OCI-M2 (cell line): ENCODE measurements at regions not wholly inside any gene's neighbourhood (a gene's known extent, or its start where the extent isn't known, plus 50 kb on each side); places are given as distances from the start of the nearest gene placed in this dataset.
"Not testable (repeated sequence)": the region's sequence is repeated elsewhere in the genome, so short reads cannot be mapped to it uniquely, and the experiment has no call there.

Experiments
- DNase-seq: peaks from one replicate; lab custom pipeline; 2025; ENCODE audit not compliant: unreplicated experiment; lab: John Stamatoyannopoulos, UW

DNA sequence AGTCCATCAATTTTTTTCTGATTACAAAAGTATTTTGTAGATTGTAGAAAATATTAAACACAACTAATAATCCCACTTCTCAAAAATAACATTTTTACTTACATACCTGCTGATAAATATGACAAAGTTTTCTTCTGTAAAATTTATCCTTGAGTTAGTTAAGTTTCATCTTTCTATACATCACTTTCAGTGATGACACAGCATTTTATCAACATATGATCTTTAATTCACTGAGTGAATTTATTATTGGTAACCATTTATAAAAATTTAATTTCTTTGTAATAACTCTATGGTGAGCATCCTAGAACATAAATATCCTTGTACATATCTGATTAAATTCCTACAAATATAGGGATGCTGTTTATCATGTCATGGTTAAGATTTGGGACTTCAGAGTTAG, 385.0 kb upstream of the SLC35B3 start:
- DNase-seq = no peak

DNA sequence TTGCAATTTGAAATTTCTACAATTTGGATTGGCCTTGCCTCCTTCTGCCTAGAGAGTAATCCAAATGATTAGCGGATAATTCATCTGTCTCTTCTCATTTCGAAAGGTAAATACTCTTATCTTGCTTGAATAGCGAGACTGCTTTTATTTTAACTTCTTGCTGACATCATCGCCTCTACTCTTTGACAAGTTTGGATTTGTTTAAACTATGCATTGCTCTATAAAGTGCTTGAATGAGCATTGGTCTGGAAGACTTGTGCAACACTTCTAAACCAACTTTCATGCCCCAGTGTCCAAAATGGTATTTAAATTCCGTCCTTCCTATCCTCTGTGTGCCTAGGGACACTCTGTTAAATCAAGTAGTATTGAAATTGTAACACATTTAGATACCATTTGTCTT, 384.1 kb upstream of the SLC35B3 start:
- no peak for DNase-seq

DNA sequence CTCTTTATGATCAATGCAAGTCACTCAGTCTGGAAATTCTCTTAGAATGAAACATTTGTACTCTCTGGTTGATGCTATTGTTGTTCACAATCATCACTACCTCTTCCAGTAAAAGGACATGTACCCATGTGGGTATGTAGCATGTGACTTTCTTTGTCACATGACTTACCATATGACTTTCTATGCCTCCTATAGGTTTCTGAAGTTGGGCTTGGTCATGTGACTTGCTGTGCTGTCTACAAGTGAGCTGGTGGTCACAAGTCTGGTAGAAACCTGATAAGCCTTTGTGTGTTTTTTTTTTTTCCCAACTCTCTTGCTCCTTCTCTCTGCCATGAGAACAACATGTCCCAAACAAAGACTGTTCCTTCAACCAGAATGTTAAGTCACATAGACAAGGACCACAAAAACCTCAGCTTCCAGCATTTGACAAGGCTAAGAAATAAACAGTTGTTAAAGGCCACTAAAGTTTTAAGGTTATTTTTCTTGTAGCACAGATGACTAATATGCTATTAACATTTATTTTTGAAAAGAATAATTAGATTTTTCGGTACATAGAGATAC, 379.2 kb upstream of the SLC35B3 start:
- no peak for DNase-seq

DNA sequence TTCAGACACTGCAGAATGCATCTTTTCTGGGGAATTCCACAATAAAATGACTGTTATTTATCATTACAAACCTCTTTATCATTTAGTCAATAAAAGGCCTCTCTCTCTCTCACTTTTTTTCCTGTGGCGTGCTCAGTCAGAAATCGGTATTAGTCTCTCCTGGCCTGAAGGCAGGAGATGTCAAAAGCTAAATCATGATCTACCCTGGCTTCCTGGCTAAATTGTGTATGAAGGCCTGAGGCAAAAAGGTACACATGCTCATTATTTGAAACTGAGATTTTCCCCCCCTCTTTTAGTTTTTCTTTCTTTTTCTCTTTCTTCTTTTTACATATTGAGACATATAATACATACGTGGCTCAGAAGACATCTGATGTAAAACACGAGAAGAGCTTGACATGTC, 375.0 kb upstream of the SLC35B3 start:
- no peak for DNase-seq

DNA sequence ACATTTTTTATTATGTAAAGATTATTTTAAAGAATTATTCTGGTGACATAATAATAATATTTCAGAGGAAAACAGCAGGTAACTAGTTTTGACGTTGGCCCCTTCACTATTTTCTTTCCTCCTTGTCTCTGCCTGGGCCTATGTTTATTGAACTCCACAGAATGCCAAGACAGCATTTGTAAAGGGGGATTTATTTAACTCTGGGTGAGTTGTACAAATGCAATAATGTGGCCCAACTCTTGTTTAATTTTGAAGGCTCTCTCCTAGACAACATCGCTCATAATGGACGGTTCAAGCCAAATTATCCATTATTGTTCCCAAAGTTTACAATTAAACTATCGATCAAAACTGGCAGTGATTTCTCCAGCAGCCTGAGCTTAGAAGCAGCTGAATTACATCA, 374.3 kb upstream of the SLC35B3 start:
- no peak for DNase-seq

DNA sequence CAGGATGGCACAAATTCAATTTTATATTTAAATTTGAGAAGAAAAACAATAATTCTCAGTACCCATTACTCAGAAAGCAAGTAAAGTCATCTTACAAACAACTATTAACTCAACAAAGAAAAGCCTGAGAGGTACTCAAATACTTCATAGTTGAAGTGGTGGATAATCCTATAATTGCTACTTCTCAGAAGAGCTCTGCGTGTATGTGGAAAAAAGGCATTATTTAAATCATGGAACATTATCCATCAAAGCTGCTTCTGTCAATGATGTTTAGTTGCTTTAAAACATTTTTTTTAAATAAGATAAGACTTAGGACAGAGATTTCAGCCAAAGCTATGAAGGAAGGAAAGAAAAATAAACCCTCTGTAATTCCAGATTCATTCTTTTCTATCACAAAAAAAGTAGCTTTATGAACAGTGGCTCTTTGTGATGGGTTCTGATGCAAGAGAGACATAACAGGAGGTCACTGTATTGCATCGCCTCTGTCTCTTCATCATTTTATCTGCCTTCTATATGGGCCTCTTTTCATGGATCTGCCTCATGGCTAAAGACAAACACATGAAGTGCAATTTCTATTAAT, 367.9 kb upstream of the SLC35B3 start:
- no peak for DNase-seq

DNA sequence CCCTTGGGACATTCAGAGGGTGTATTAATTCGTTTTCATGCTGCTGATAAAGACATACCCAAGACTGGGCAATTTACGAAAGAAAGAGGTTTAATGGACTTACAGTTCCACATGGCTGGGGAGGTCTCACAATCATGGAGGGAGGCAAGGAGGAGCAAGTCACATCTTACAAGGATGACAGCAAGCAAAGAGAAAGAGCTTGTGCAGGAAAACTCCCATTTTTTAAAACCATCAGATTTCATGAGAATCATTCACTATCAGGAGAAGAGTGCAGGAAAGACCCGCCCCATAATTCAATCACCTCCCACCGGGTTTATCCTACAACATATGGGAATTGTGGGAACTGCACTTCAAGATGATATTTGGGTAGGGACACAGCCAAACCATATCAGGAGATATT, 367.1 kb upstream of the SLC35B3 start:
- not testable (repeated sequence) for DNase-seq

DNA sequence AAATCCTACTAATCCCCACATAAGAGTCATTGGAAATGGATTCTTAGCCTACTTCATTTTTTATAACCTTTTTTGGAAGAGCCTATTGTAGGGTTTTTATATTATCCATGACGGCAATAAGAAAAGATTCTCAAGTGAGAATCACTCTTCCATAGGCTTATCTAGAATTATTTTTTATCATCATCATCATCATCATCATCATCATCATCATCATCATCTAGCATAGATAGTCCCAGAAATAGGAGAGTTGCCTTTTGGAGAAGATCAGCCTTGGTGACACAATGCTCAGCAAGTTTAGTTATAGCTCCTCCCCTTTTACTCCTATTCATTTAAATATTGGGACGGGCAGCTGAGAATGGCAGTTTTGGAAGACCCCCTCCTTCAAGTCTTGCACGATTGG, 359.1 kb upstream of the SLC35B3 start:
- no peak for DNase-seq

DNA sequence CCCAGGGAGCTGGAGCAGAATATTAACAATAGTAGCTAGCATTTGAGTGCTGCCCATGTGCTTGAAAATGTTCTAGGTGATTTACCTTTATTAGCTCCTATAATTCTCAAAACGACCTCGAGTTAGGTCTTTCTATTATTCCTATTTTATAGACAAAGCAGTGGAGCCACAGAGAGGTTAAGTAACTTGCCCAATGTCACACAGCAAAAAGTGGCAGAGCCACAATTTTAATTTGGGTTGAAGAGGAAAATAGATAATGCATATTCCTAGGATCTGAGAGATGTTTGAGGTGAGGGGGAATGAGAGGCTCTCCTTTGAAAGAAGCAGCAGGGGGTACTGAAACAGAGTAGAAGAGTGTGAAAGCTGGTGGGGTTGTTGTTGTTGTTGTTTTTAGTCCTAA, 354.5 kb upstream of the SLC35B3 start:
- no peak for DNase-seq

DNA sequence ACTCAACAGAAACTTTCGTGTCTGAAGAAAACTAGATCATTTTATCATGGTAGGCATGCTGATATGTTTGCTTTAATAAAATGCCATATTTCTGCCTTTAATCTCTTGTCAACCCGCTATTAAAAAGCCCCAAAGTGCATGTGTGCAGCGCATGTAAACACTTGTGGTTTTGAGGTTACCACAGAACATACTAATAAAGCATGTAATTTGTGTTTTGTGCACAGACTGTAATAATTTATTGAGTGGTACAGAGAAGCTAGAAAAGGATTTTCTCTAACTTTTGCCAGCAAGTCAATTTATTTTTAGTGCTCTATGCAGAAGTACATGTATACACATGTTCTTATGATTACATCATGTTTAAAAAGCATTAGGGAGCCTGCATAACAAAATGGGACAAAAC, 349.9 kb upstream of the SLC35B3 start:
- DNase-seq = no peak

DNA sequence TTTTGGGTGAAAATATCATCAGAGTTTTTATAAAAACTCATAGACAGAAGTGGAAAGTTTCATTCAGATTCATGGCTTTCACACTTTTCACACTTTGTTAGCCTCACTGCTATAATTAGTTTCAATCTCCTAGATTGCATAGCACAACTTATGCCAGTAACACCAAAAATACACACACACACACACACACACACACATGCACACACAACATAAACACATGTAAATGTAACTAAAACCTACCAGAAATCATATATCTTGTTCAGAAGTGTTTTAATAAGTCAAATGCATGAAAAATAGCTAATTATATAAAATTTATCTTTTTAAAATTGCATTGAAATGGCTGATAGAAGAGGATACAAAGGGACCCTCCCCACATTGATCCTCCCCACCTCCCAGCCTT, 347.8 kb upstream of the SLC35B3 start:
- DNase-seq = no peak

DNA sequence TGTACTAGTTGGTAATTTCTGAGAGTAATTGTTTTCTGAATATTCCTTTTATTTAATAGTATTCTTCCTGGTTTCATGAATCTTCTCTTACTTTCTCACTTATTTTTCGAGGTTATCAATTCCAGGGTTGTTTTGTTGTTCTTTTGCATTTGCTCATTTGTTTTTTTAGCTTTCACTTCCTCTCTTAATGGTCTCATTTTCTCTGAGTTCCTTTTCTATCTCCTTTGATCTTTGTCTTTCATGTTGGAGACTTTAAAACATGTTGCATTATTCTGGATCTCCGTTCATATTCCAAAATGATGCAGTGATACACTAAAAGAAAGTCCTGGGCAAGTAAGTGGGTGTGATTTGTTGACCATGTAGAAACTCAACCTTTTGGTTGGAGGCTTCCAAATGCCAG, 345.3 kb upstream of the SLC35B3 start:
- no peak for DNase-seq

DNA sequence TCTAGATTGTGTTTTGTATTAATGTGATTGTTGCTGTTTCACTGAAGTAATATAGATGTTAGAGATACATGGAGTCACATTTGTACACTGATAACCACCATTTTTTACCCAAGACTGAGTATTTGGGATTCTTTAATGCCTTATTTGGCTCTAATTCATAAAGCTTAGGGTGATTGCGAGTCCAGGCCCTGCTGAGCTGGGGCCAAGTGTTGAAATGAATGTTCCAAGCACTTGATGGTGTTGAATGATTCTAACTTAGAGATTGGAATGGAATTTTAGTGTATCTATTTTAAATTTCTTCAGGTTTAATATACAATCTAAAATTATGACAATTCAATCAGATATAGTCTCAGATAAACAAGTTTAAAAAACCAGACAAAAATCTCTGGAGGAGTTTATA, 329.4 kb upstream of the SLC35B3 start:
- no peak for DNase-seq

DNA sequence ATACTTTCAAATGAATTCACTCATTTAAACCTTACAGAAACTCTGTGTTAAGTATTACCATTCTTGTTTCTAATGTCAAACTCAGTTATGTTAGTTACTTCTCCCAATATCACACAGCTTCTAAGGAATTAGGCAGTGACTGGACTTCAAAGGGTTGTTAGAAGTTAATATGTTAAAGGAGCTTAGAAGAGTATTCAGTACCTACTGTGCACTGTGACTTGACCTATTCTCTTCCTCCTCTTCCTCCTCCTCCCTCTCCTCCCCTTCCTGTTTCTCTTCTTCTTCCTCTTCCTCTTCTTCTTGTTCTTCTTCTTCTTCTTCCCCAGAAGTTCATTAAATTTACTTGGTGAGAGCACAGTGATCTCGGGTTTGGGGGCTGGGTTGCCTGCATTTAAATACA, 325.6 kb upstream of the SLC35B3 start:
- no peak for DNase-seq

DNA sequence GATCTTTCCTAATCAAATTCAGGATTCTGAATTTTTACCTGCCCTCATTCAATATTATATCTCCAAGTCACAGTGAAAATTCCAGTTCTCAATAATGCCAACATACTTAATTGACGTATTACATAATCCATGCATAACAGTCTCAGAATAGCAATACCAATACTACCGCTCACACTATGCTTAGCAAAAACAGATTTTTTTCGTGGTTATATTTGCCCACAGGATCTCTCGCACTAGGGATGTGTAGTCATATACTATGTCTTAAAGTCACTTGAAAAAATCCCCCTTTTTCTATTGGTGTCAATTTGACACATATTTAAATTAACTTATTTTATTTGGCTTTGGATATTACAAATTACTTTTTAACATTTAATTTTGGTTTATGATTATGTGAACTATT, 323.1 kb upstream of the SLC35B3 start:
- DNase-seq = no peak

DNA sequence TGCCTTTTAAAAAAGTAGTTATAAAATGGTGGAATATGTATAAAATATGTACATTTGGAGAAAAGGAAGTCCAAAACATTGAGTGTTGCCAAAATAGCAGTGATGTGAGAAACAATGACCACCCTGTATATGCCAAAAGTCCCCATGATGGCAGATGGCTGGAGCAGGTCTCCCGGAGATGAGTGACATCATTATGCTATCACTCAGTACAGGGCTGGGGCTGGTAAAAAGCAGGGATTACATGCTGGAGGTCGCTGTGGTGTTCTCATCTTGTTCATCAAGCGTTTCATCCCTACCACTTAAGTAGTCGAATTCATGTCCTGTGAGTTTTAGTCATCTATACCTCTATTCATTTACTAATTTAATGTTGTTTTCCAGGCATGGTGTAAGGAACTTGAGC, 315.3 kb upstream of the SLC35B3 start:
- DNase-seq = no peak

DNA sequence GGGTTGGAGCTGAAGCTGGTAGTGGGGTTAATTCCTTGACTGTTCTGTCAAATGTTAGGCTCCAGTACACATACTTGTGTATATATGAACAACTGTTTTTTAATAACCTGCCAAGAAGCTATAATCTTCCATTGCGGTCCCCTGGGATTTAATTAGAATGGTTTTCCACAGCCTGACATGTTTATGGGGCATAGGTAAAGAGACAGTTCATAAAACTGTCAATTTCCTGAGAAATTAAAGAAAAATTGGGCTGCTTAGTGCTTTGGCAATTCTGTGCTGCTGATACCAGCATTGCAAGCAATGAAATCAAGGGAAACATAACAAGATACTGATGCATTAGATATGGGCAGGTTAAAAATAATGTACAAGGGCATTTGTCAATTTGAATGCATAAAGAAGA, 314.1 kb upstream of the SLC35B3 start:
- no peak for DNase-seq

DNA sequence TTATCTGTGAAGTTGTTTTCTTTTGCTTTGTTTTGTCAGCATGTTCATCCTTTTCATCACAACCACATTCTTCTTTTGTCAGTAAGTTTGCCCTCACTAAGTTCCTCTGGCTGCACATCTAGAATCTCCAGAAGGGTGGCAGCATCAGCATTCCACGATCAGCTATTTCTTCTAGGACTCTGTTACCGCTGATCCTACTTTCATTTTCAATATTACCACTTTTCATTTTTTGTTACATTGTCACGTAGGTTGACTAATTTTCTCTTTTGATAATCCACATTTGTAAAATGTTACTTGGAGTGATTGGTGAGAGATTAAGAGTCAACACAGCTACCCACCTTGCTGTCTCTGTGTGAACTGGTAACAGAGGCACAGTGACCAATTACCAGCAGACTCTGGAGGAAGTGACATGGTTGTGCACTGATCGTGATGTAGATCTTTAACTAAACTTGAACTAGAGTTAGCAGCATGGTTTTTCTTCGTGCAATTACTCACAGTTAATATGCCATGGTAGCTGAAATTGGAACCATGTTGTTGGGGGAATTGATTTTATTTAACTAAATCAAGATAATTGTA, 307.9 kb upstream of the SLC35B3 start:
- DNase-seq = no peak

DNA sequence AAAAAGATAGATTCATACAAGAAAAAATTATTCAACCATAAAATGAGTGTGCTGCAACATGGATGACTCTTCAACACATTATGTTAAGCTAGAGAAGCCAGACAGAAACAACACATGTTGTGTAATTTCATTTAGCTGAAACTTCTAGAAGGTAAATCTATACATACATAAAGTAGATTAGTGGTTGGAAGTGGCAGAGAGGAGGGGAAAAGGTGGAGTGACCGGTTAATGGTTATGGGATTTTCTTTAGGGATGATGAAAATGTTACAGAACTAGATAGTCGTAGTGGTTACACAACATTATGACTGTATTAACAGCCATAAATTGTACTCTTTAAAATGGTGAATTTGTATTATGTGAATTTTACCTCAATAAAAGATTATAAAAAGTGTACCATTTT, 304.1 kb upstream of the SLC35B3 start:
- no peak for DNase-seq

DNA sequence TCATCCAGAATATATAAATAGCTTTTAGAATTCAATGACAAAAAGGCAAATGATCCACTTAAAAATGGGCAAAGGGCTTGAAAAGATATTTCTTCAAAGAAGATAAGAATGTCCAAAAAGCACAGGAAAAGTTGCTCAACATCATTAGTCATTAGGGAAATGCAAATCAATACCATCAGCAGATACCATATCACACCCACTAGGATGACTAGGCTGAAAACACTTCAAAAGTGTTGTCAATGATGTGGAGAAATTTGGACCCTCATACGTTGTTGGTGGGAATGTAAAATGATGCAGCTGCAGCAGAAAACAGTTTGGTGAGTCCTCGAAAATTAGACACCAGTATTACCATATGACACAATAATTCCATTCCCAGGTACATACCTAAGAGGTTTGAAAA, 303.6 kb upstream of the SLC35B3 start:
- no peak for DNase-seq

DNA sequence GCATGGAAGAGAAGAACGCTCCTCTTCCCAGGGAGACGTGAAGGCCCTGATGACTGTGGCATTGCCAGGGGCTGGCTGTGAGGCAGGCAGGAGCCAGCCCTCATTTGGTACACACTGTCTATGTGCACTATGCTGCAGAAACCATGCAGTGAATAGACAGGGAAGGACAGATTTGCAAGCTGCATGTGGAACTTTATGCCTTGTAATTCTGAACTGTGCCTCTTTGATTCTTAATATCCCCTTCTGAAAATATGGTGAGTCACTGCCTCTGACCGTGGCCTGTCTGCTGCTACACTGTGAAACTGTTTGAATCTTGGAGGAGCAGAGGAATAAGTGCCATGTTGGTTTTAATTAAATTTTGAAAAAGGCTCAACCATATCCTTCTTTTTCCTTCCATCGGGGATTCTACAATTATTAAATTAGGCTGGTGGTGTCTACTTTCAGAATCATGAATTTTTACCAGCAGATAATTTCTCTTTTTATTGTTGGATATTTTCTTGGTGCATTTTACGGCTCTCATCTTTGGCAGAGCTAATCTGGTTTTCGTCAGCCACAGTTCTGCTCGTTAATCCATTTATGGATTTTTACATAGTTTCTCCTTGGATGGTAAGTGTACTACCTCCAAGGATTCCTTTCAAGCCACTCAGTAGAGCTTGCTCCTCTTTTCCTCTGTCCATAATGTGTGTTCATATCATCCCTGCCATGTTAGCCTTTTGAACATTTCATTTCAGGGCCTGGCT, 301.0 kb upstream of the SLC35B3 start:
- no peak for DNase-seq

DNA sequence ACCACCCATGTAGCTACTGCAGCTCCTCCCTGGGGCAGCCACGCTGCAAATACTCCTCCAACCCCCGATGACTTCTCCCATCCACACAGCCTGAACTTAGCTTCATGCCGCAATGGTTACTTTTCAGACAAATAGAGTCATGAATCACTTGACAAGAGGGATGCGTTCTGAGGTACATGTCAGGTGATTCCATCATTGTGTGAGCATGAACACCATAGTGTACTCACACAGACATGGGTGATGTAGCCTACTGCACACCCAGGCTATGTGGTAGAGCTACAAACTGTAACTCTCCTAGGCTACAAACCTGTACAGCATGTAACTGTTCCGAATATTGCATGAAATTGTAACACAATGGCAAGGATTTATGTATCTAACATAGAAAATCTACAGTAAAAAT, 298.5 kb upstream of the SLC35B3 start:
- no peak for DNase-seq

DNA sequence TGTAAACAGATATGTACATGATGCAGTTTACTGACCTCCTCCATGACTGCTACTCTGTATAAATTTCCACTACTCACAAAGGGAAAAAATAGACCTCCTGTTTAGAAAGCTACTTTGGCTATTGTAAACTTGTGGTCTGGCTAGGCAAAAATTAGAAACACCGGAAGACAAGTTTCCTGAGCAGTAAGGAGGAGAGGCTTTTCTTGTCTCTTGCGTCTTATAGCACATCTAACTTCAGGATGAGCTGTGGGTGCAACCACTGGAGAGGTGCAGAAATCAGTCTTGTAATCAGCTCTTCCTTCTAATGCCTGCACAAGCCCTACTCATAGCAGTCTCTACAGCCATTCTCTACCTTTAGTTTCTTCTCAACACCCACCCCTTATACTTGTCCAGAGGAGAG, 296.5 kb upstream of the SLC35B3 start:
- DNase-seq = no peak
